ENCODE measurements at regions not wholly inside any gene's neighbourhood (a gene's known extent, or its start where the extent isn't known, plus 50 kb on each side); places are given as distances from the start of the nearest gene placed in this dataset.

GRCh38 chr1:204802401-204803175 lies 68.1 kb upstream of the NFASC start:
- Histone ChIP-seq H3K27me3 (ENCODE audit: control insufficient read depth in 3 of 3, insufficient read depth in 3 of 3, low read length in 3 of 3) (no peaks in the 10 kb centered on the region), H3K4me3 (ENCODE audit: low read depth in 1 of 3, low read length in 3 of 3) (no peak overlapping the region), H3K4me1 (ENCODE audit: control insufficient read depth in 3 of 3, insufficient read depth in 2 of 3, low read depth in 1 of 3, low read length in 2 of 3) (peaks cover 0 to 62% (median 0%) of the 10 kb centered on the region in 3 donors), H3K36me3 (ENCODE audit: control insufficient read depth in 3 of 3, insufficient read depth in 2 of 3, low read depth in 1 of 3, low read length in 3 of 3) (no peaks in the 10 kb centered on the region), H3K9me3 (ENCODE audit: control insufficient read depth in 2 of 2, insufficient read depth in 1 of 2, low read depth in 1 of 2, low read length in 1 of 2) (no peaks in the 10 kb centered on the region), H3K27ac (ENCODE audit: low read depth in 1 of 3, low read length in 2 of 3) (peak overlapping the region in 1 of 3 donors; percentile 77)
- 25 to 52% (median 41%) methylated on average over 9 of the region's 9 CpGs for WGBS, 3 donors
- peak; percentile 22 to 86 for DNase-seq
- FAIRE-seq: no peak

DNA sequence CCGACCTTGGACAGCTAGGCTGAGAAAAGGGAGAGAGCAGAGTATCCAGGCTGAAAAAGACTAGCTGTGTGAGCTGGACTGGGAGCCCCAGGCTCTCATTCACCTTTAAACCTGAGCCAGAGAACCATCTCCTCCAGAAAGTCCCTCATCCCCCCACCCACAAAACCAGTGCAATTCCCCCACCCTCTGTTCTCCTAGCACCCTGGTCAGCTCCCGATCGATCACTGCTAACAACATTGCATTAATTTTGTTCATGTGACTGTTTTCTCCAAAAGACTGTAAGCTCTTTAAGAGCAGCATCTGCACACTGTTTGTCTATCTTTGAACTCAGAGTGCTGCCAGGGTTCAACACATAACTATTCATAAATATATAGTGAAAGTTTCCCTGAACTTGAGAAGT lies 67.1 kb upstream of the NFASC start:
- no peaks in the 10 kb centered on the region for H3K27me3 ChIP-seq (ENCODE audit: control insufficient read depth in 3 of 3, insufficient read depth in 3 of 3, low read length in 3 of 3)
- no peak for FAIRE-seq

GRCh38 chr1:204806943-204807687 lies 63.5 kb upstream of the NFASC start:
- FAIRE-seq (no peak), DNase-seq (peak; percentile 83 to 94)
- H3K36me3 ChIP-seq (ENCODE audit: control insufficient read depth in 3 of 3, insufficient read depth in 2 of 3, low read depth in 1 of 3, low read length in 3 of 3): no peaks in the 10 kb centered on the region
- peak overlapping the region in 2 of 3 donors; percentile 12 to 36 for H3K4me3 ChIP-seq (ENCODE audit: low read depth in 1 of 3, low read length in 3 of 3)
- 3 to 5% (median 3%) methylated on average over 23 of the region's 23 CpGs for WGBS, 3 donors
- no peaks in the 10 kb centered on the region for H3K27me3 ChIP-seq (ENCODE audit: control insufficient read depth in 3 of 3, insufficient read depth in 3 of 3, low read length in 3 of 3)
- no peak overlapping the region for H3K27ac ChIP-seq (ENCODE audit: low read depth in 1 of 3, low read length in 2 of 3)
- no peaks in the 10 kb centered on the region for H3K9me3 ChIP-seq (ENCODE audit: control insufficient read depth in 2 of 2, insufficient read depth in 1 of 2, low read depth in 1 of 2, low read length in 1 of 2)
- H3K4me1 ChIP-seq (ENCODE audit: control insufficient read depth in 3 of 3, insufficient read depth in 2 of 3, low read depth in 1 of 3, low read length in 2 of 3): peaks cover 0 to 33% (median 0%) of the 10 kb centered on the region in 3 donors

More for the DNA sequence above, 67.1 kb upstream of the NFASC start:
- peak overlapping the region in 1 of 3 donors; percentile 77 for H3K27ac ChIP-seq (ENCODE audit: low read depth in 1 of 3, low read length in 2 of 3)
- peaks cover 0 to 62% (median 0%) of the 10 kb centered on the region in 3 donors for H3K4me1 ChIP-seq (ENCODE audit: control insufficient read depth in 3 of 3, insufficient read depth in 2 of 3, low read depth in 1 of 3, low read length in 2 of 3)
- H3K9me3 ChIP-seq (ENCODE audit: control insufficient read depth in 2 of 2, insufficient read depth in 1 of 2, low read depth in 1 of 2, low read length in 1 of 2): no peaks in the 10 kb centered on the region
- no peak overlapping the region for H3K4me3 ChIP-seq (ENCODE audit: low read depth in 1 of 3, low read length in 3 of 3)
- H3K36me3 ChIP-seq (ENCODE audit: control insufficient read depth in 3 of 3, insufficient read depth in 2 of 3, low read depth in 1 of 3, low read length in 3 of 3): no peaks in the 10 kb centered on the region
- WGBS, 3 donors: 79 to 86% (median 83%) methylated on average over 3 of the region's 3 CpGs
- no peak for DNase-seq

- H3K9me3 ChIP-seq (ENCODE audit: control insufficient read depth in 2 of 2, insufficient read depth in 1 of 2, low read depth in 1 of 2, low read length in 1 of 2): no peaks in the 10 kb centered on the region
- H3K27me3 ChIP-seq (ENCODE audit: control insufficient read depth in 3 of 3, insufficient read depth in 3 of 3, low read length in 3 of 3): no peaks in the 10 kb centered on the region
- FAIRE-seq (no peak), DNase-seq (no peak)
- 83 to 88% (median 86%) methylated on average over 1 of the region's 1 CpG for WGBS, 3 donors
- H3K36me3 ChIP-seq (ENCODE audit: control insufficient read depth in 3 of 3, insufficient read depth in 2 of 3, low read depth in 1 of 3, low read length in 3 of 3): no peaks in the 10 kb centered on the region
- H3K4me1 ChIP-seq (ENCODE audit: control insufficient read depth in 3 of 3, insufficient read depth in 2 of 3, low read depth in 1 of 3, low read length in 2 of 3): peaks cover 0 to 14% (median 0%) of the 10 kb centered on the region in 3 donors
- H3K4me3 ChIP-seq (ENCODE audit: low read depth in 1 of 3, low read length in 3 of 3): no peak overlapping the region
- H3K27ac ChIP-seq (ENCODE audit: low read depth in 1 of 3, low read length in 2 of 3): no peak overlapping the region
Observed at GRCh38 chr1:204809488-204809887, 61.2 kb upstream of the NFASC start.

DNA sequence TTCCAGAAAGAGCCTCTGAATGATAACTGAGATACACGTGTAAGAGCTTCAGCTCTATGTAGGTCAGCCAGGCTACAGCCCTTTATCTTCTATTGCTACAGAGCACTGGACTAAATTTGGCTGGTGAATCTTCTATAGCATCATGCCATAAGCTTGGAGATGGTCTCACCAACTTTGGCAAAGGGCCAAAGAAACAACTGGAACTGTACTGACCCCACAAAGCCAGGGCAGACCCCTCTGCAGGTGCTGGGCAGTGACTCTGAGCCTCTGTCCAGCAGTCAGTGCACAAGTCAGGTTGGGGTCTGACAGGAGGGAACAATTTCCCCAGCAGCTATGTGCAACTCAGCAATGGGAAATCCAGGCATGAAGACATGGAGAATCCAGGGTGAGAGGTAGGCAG lies 57.8 kb upstream of the NFASC start:
- DNase-seq (no peak), FAIRE-seq (no peak)
- Histone ChIP-seq H3K27me3 (ENCODE audit: control insufficient read depth in 3 of 3, insufficient read depth in 3 of 3, low read length in 3 of 3) (peaks cover 0 to 9% (median 3%) of the 10 kb centered on the region in 3 donors), H3K9me3 (ENCODE audit: control insufficient read depth in 2 of 2, insufficient read depth in 1 of 2, low read depth in 1 of 2, low read length in 1 of 2) (no peaks in the 10 kb centered on the region), H3K36me3 (ENCODE audit: control insufficient read depth in 3 of 3, insufficient read depth in 2 of 3, low read depth in 1 of 3, low read length in 3 of 3) (no peaks in the 10 kb centered on the region), H3K4me3 (ENCODE audit: low read depth in 1 of 3, low read length in 3 of 3) (no peak overlapping the region), H3K27ac (ENCODE audit: low read depth in 1 of 3, low read length in 2 of 3) (no peak overlapping the region), H3K4me1 (ENCODE audit: control insufficient read depth in 3 of 3, insufficient read depth in 2 of 3, low read depth in 1 of 3, low read length in 2 of 3) (no peaks in the 10 kb centered on the region)
- 62 to 75% (median 71%) methylated on average over 1 of the region's 1 CpG for WGBS, 3 donors

DNA sequence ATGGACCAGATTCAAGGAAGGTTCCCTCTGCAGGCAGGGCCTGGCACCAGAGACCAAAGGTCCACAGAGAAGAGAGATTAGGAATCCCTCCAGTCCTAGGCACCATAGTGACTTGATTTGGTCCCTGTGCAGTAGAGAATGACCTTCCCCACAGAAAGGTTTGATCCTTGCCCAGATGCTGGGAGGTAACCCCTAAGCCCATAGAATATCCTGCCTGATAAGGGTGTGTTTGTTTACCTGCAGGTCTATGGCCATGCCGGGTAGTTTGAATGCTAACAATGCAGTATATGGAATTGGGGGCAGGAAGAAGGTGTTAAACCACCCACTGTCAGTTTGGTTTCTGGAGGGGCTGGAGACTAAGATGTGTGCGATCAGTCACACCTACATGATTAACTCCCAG lies 57.1 kb upstream of the NFASC start:
- Histone ChIP-seq H3K4me3 (ENCODE audit: low read depth in 1 of 3, low read length in 3 of 3) (no peak overlapping the region), H3K4me1 (ENCODE audit: control insufficient read depth in 3 of 3, insufficient read depth in 2 of 3, low read depth in 1 of 3, low read length in 2 of 3) (no peaks in the 10 kb centered on the region), H3K27ac (ENCODE audit: low read depth in 1 of 3, low read length in 2 of 3) (no peak overlapping the region), H3K36me3 (ENCODE audit: control insufficient read depth in 3 of 3, insufficient read depth in 2 of 3, low read depth in 1 of 3, low read length in 3 of 3) (no peaks in the 10 kb centered on the region), H3K9me3 (ENCODE audit: control insufficient read depth in 2 of 2, insufficient read depth in 1 of 2, low read depth in 1 of 2, low read length in 1 of 2) (no peaks in the 10 kb centered on the region), H3K27me3 (ENCODE audit: control insufficient read depth in 3 of 3, insufficient read depth in 3 of 3, low read length in 3 of 3) (peaks cover 0 to 9% (median 3%) of the 10 kb centered on the region in 3 donors)
- DNase-seq: no peak
- FAIRE-seq: no peak
- 57 to 67% (median 63%) methylated on average over 2 of the region's 2 CpGs for WGBS, 3 donors

GRCh38 chr1:204814166-204814884 lies 56.3 kb upstream of the NFASC start:
- DNase-seq (no peak), FAIRE-seq (no peak)
- Histone ChIP-seq H3K4me1 (ENCODE audit: control insufficient read depth in 3 of 3, insufficient read depth in 2 of 3, low read depth in 1 of 3, low read length in 2 of 3) (no peaks in the 10 kb centered on the region), H3K9me3 (ENCODE audit: control insufficient read depth in 2 of 2, insufficient read depth in 1 of 2, low read depth in 1 of 2, low read length in 1 of 2) (no peaks in the 10 kb centered on the region), H3K4me3 (ENCODE audit: low read depth in 1 of 3, low read length in 3 of 3) (no peak overlapping the region), H3K36me3 (ENCODE audit: control insufficient read depth in 3 of 3, insufficient read depth in 2 of 3, low read depth in 1 of 3, low read length in 3 of 3) (no peaks in the 10 kb centered on the region), H3K27ac (ENCODE audit: low read depth in 1 of 3, low read length in 2 of 3) (no peak overlapping the region), H3K27me3 (ENCODE audit: control insufficient read depth in 3 of 3, insufficient read depth in 3 of 3, low read length in 3 of 3) (peaks cover 0 to 9% (median 3%) of the 10 kb centered on the region in 3 donors)
- WGBS, 3 donors: 60 to 75% (median 64%) methylated on average over 7 of the region's 7 CpGs

GRCh38 chr1:204817341-204817740 lies 53.3 kb upstream of the NFASC start:
- Histone ChIP-seq H3K27me3 (ENCODE audit: control insufficient read depth in 3 of 3, insufficient read depth in 3 of 3, low read length in 3 of 3) (peaks cover 0 to 15% (median 3%) of the 10 kb centered on the region in 3 donors), H3K9me3 (ENCODE audit: control insufficient read depth in 2 of 2, insufficient read depth in 1 of 2, low read depth in 1 of 2, low read length in 1 of 2) (no peaks in the 10 kb centered on the region), H3K36me3 (ENCODE audit: control insufficient read depth in 3 of 3, insufficient read depth in 2 of 3, low read depth in 1 of 3, low read length in 3 of 3) (no peaks in the 10 kb centered on the region), H3K27ac (ENCODE audit: low read depth in 1 of 3, low read length in 2 of 3) (no peak overlapping the region), H3K4me3 (ENCODE audit: low read depth in 1 of 3, low read length in 3 of 3) (no peak overlapping the region), H3K4me1 (ENCODE audit: control insufficient read depth in 3 of 3, insufficient read depth in 2 of 3, low read depth in 1 of 3, low read length in 2 of 3) (no peaks in the 10 kb centered on the region)
- 80 to 88% (median 83%) methylated on average over 5 of the region's 5 CpGs for WGBS, 3 donors
- DNase-seq (no peak), FAIRE-seq (no peak)

Data from small intestine (tissue), 7 donors.